IPS DF 19.7 (cell line): ENCODE measurements at regions not wholly inside any gene's neighbourhood (a gene's known extent, or its start where the extent isn't known, plus 50 kb on each side); places are given as distances from the start of the nearest gene placed in this dataset.
"Not testable (repeated sequence)": the region's sequence is repeated elsewhere in the genome, so short reads cannot be mapped to it uniquely, and the experiment has no call there.

Experiments
- DNase-seq: peaks from one replicate; pipeline ENCODE4 v3.0.0-alpha.2; 2013; ENCODE audit warnings: low read depth, low spot score

DNA sequence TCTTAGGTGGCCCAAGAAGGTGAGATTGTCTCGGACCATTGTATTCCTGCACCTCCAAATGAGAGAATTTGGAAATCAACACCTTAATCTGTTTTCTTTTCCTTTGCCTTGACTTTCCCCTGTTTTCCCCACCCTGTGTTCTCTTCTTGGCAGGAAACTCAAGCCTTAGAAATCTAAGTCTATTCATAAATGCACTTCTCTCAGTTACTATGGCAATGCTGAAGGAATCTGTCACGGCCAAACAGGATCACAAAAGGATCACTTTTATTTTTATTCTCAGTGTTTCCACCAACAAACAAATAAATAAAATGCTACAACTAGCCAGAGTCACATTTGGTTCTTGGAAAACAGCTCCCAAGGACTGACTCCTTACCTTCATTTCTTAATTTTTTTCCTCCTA, 270.5 kb downstream of the BCAT1 start:
- no peak for DNase-seq

- no peak for DNase-seq
Observed at GRCh38 chr12:24668563-24668962, 280.3 kb downstream of the BCAT1 start.

DNA sequence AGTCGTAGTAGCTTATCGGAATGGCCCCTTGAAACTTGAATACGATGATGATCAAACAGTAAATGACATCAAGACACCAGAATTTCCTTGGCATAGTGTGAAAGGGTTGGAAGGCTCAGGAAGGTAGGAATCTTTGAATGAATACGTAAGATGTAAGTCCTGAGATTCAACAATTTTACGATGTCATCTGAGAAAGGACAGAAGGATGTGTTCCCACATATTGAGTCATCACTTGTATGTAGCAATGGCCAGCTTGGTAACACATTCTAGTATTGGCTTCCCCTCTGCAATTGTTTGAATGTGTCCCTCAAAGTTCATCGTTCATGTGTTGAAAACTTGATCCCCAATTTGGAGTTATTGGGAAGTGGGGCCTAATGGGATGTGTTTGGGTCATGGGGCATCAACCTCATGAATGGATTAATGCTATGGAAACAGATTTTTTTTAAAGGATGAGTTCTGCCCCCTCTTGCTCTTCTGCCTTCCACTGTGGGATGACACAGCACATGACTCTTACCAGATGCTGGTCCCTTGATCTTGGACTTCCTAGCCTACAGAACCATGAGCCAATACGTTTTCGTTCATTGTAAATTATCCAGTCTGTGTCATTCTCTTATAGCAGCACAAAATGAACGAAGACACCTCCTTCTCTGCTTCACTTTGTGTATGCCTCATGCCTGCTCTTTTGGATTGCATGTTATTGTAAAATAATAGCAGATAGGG, 284.6 kb downstream of the BCAT1 start:
- no peak for DNase-seq

- no peak for DNase-seq
Observed at GRCh38 chr12:24661657-24662096, 287.2 kb downstream of the BCAT1 start.

- no peak for DNase-seq
Observed at GRCh38 chr12:24659016-24659415, 289.9 kb downstream of the BCAT1 start.

DNA sequence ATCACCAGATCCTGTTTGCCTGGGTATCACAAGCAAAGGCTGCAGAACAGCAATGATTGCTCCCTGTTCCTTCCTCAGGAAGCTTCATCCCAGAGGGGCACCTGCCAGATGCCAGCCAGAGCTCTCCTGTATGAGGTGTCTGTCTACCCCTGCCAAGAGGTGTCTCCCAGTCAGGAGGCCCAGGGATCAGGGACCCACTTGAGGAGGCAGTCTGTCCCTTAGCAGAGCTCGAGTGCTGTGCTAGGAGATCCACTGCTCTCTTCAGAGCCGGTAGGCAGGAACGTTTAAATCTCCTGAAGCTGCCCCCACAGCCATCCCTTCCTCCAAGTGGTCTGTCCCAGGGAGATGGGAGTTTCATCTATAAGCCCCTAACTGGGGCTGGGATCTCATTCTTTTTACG, 294.6 kb downstream of the BCAT1 start:
- DNase-seq: not testable (repeated sequence)

GRCh38 chr12:24649634-24650033, 299.3 kb downstream of the BCAT1 start:
- DNase-seq: no peak

DNA sequence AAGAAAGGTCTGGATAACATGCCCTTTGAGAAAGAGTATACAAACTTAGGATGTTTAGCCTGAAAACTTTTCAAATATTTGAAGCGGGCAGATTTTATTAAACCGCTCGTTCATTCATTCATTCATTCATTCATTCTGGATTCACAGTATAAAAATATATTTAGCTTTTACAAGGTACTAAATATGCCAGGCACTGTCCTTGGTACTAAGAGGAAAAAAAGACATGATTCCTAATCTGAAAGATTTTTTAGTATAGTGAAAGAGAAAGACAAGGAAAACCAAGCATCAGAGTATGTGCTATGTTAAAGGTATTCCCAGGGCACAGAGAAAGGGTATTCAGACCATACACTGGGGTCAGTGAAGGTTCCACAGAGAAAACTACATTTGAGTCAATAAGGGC, 299.7 kb downstream of the BCAT1 start:
- no peak for DNase-seq

- no peak for DNase-seq
Observed at GRCh38 chr12:24645254-24645653, 303.6 kb downstream of the BCAT1 start.

GRCh38 chr12:24643120-24644119, 305.5 kb downstream of the BCAT1 start:
- DNase-seq: no peak

DNA sequence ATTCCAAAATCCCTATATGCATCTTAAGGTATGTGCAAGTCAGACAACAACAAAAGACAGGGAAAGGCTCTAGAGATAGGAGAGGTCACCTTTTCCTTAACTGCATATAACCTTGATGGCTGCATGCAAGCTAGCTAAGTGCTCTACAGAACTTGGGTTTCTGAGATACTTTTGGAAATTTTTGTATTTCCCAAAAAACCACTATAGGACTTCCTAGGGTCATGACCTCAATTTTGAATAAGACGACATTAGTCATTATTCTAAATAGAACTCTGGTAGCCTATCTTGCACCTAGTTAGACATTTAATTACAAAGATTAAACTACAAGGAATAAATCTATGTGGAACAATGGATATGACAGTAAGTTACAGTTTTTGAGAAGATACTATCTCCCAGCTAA, 309.3 kb downstream of the BCAT1 start:
- DNase-seq: no peak

GRCh38 chr12:24632466-24632865, 316.4 kb downstream of the BCAT1 start:
- DNase-seq: no peak

DNA sequence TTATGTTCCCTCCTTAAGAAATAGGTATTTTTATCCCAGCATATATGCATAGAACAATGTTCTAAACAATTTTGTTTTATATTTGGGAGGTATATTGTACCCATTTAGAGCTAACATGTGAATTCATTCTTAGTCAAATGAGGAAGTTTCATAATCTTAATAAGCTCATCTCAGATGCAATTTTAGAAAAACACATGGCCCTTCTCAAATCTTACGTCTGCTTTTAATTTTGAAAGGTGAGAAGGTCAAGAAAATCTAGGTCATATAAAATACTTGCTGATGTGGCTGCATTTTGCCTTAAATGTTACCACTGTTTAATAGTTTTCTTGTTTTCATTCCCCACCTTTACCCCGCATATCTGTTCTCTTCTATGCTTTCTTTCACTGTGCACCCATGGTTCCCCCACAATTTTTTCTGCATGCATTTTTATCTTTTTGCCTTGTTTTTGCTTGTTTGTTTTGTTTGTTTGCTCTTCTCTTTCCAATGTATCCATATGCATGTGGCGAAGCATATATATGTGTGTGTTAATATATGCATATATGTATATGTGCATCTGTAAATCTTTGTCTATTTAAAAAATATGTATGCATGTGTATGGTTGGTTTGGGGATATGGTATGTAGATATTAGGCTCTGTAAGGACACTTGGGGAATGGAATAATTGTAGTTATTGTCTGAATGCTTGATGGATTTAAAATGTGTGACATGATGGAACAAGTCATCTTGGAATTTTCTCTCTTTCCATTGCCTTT, 317.1 kb downstream of the BCAT1 start:
- DNase-seq: no peak

DNA sequence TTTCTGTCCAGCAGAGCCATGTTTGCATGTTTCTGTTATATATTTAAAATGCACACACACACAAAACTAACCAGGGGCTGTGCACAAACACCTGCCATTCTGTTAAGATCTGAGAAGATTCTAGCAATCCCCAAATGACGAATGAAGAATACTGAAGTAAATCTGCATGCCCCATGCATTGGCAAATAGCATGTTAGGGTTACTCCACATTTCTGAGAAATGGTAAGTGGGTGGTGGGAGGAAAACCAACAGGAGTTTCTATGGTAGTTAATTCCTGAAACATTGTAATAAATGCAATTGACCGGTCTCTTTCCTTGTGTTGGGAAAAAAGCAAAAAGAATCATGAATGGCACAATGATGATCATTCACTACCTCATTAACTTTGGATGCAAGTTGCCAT, 318.0 kb downstream of the BCAT1 start:
- DNase-seq: no peak

GRCh38 chr12:24630446-24630845, 318.5 kb downstream of the BCAT1 start:
- DNase-seq: no peak

DNA sequence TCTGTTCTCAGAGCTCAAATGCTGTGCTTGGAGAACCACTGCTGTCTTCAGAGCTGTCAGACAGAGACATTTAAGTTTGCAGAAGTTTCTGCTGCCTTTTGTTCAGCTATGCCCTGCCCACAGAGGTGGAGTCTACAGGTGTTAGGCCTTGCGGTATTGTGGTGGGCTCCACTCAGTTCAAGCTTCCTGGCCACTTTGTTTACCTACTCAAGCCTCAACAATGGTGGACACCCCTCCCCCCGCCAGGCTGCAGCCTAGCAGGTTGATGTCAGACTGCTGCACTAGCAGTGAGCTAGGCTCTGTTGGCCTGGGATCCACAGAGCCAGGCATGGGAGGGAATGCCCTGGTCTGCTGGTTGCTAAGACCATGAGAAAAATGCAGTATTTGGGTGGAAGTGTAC, 323.8 kb downstream of the BCAT1 start:
- no peak for DNase-seq

GRCh38 chr12:24619954-24620353, 328.9 kb downstream of the BCAT1 start:
- DNase-seq: not testable (repeated sequence)

GRCh38 chr12:24617471-24617870, 331.4 kb downstream of the BCAT1 start:
- DNase-seq: no peak

- no peak for DNase-seq
Observed at GRCh38 chr12:24615967-24616411, 332.9 kb downstream of the BCAT1 start.

DNA sequence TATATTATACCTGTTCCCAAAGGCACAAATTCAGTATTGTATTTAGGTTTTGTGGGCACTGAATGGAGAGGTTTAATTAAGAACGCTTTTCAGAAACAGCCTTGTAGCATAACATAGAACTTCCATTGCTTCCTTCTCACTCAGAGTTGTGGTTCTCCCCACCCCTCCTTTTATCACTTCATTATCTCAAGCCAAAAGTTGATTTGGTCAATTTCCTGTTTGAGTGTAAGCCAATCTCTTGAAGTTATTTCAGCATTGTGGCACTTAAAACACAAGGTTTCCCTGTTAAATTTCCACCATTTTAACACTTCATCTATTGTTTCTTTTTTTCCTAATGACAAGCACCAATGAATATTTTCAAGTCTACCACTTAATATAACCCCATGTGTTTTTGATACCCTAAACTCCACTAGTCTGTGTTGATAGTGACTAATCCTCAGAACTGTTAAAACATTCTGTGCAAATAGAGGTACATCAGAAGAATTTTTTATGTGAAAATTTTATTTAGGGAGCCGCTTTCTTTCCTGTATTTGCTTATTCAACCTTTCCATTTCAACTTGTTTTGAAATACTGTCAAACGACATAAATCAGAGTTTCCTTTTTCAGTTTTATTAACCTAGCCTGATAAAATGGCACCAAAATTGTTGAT, 340.1 kb downstream of the BCAT1 start:
- no peak for DNase-seq

GRCh38 chr12:24608108-24608507, 340.8 kb downstream of the BCAT1 start:
- DNase-seq: no peak
